ENCODE measurements at regions not wholly inside any gene's neighbourhood (a gene's known extent, or its start where the extent isn't known, plus 50 kb on each side); places are given as distances from the start of the nearest gene placed in this dataset.
A peak's percentile ranks its signal among the peaks of the same experiment; 100 is the strongest.

GRCh38 chr3:23052620-23053019, 150.5 kb upstream of the UBE2E2 start:
- H3K4me2 ChIP-seq (ENCODE audit: low read depth, low read length), result no peak overlapping the region
- no TSS peak for BruUV-seq (replicated peaks)
- 2% methylated on average over 7 of the region's 7 CpGs for WGBS (ENCODE audit: low lambda C conversion rate)
- no peaks in the 10 kb centered on the region for H3K79me2 ChIP-seq (ENCODE audit: insufficient read depth, low read length)
- no peak for TF ChIP-seq ZNF672 (CRISPR knock-in tag; IDR thresholded peaks at IDR 0.05)
- no peak for TF ChIP-seq GTF3A (CRISPR knock-in tag; conservative IDR thresholded peaks at IDR 0.05)
- TF ChIP-seq ZKSCAN8 (CRISPR knock-in tag; IDR thresholded peaks at IDR 0.05; ENCODE audit: borderline replicate concordance), result no peak
- TF ChIP-seq POLR2G (IDR thresholded peaks at IDR 0.05; ENCODE audit: low read depth, low read length), result no peak
- no peak for TF ChIP-seq ZNF564 (CRISPR knock-in tag; IDR thresholded peaks at IDR 0.05)
- FAIRE-seq (no peak), DNase-seq (ENCODE audit: low spot score) (no peak), ATAC-seq (peak; percentile 95)
- H4K20me1 ChIP-seq (ENCODE audit: insufficient read depth, low read length), result no peaks in the 10 kb centered on the region
- ChIA-PET CTCF (ENCODE audit: low intra/inter-chr PET ratio, low total read pairs) (no interaction called here), POLR2A (no interaction called here)
- H3K27ac ChIP-seq (ENCODE audit: extremely low read length, insufficient read depth, low read length), result no peak overlapping the region
- no peaks in the 10 kb centered on the region for H3K4me1 ChIP-seq (ENCODE audit: insufficient read depth, low read length)
- no peaks in the 10 kb centered on the region for H3K27me3 ChIP-seq (ENCODE audit: control insufficient read depth in 1 of 2, insufficient read depth in 2 of 2, low read length in 2 of 2)
- H3K4me3 ChIP-seq (replicated peaks in 1 of 3; ENCODE audit: insufficient read depth in 1 of 3, low read depth in 2 of 3, low read length in 3 of 3), result no peak overlapping the region
- no peaks in the 10 kb centered on the region for H3K36me3 ChIP-seq (replicated peaks in 1 of 2; ENCODE audit: control insufficient read depth in 1 of 2, insufficient read depth in 2 of 2, low read length in 2 of 2)
- H3K9ac ChIP-seq (ENCODE audit: insufficient read depth, low read depth, low read length), result no peak overlapping the region
- intact Hi-C loops (cut with micrococcal nuclease; ENCODE audit: unreplicated experiment), result no loop called here
- no peak overlapping the region for H2AFZ ChIP-seq (ENCODE audit: low read length)
- in situ Hi-C loops (cut with HindIII; ENCODE audit: extremely low pct_ligation_motif_present, low pct_unique_long_range_greater_than_20kb), result no loop called here
- no peaks in the 10 kb centered on the region for H3K9me3 ChIP-seq (ENCODE audit: low read length)

DNA sequence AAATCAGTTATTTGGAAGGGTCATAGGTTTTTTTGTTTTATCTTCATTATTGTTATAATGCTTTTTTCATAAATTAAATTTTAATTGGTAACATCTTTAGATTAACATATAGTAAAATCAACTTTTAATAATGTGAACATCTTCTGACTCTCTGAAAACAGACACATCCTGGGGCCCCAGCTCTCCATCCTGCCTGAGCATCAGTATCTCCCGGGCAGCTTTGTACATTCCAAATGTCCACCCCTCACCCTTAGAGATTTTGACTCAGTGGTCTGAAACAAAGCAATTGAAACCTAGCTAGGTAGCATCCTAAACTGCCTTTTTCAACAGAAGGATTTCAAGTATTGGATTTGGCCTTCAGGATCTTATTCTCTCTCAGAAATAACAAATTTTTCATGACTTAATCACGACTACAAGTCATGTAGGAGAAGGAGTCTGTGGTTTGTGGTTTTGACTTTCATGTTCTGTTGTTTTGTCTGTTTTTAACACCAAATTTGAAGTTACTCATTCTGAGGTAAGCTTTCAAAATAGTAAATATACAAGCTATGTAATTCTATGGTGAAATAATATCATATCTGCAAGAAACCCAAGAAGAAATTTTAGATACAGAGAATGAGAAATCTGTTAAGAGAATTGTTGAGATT, 147.3 kb upstream of the UBE2E2 start:
- POLR2A ChIA-PET, result no interaction called here
- Histone ChIP-seq H3K4me3 (replicated peaks in 1 of 3; ENCODE audit: insufficient read depth in 1 of 3, low read depth in 2 of 3, low read length in 3 of 3) (no peak overlapping the region), H3K79me2 (ENCODE audit: insufficient read depth, low read length) (no peaks in the 10 kb centered on the region), H3K9me3 (ENCODE audit: low read length) (no peaks in the 10 kb centered on the region), H2AFZ (ENCODE audit: low read length) (no peak overlapping the region), H3K9ac (ENCODE audit: insufficient read depth, low read depth, low read length) (no peak overlapping the region), H3K27me3 (ENCODE audit: control insufficient read depth in 1 of 2, insufficient read depth in 2 of 2, low read length in 2 of 2) (no peaks in the 10 kb centered on the region), H3K4me1 (ENCODE audit: insufficient read depth, low read length) (no peaks in the 10 kb centered on the region), H3K36me3 (replicated peaks in 1 of 2; ENCODE audit: control insufficient read depth in 1 of 2, insufficient read depth in 2 of 2, low read length in 2 of 2) (no peaks in the 10 kb centered on the region), H3K4me2 (ENCODE audit: low read depth, low read length) (no peak overlapping the region), H3K27ac (ENCODE audit: extremely low read length, insufficient read depth, low read length) (no peak overlapping the region), H4K20me1 (ENCODE audit: insufficient read depth, low read length) (no peaks in the 10 kb centered on the region)
- FAIRE-seq (no peak), DNase-seq (ENCODE audit: low spot score) (no peak), ATAC-seq (no peak)
- BruUV-seq (replicated peaks), result no TSS peak
- intact Hi-C loops (cut with micrococcal nuclease; ENCODE audit: unreplicated experiment), result no loop called here
- 2% methylated on average over 2 of the region's 2 CpGs for WGBS (ENCODE audit: low lambda C conversion rate)
- in situ Hi-C loops (cut with HindIII; ENCODE audit: extremely low pct_ligation_motif_present, low pct_unique_long_range_greater_than_20kb), result no loop called here
- CTCF ChIA-PET (ENCODE audit: low intra/inter-chr PET ratio, low total read pairs), result no interaction called here
- no peak for TF ChIP-seq ZNF143 (CRISPR knock-in tag; IDR thresholded peaks at IDR 0.05)
- TF ChIP-seq, protein P1, sequence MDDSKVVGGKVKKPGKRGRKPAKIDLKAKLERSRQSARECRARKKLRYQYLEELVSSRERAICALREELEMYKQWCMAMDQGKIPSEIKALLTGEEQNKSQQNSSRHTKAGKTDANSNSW (CRISPR knock-in tag; IDR thresholded peaks at IDR 0.05; ENCODE audit: borderline replicate concordance), result no peak
- TF ChIP-seq, protein P2, sequence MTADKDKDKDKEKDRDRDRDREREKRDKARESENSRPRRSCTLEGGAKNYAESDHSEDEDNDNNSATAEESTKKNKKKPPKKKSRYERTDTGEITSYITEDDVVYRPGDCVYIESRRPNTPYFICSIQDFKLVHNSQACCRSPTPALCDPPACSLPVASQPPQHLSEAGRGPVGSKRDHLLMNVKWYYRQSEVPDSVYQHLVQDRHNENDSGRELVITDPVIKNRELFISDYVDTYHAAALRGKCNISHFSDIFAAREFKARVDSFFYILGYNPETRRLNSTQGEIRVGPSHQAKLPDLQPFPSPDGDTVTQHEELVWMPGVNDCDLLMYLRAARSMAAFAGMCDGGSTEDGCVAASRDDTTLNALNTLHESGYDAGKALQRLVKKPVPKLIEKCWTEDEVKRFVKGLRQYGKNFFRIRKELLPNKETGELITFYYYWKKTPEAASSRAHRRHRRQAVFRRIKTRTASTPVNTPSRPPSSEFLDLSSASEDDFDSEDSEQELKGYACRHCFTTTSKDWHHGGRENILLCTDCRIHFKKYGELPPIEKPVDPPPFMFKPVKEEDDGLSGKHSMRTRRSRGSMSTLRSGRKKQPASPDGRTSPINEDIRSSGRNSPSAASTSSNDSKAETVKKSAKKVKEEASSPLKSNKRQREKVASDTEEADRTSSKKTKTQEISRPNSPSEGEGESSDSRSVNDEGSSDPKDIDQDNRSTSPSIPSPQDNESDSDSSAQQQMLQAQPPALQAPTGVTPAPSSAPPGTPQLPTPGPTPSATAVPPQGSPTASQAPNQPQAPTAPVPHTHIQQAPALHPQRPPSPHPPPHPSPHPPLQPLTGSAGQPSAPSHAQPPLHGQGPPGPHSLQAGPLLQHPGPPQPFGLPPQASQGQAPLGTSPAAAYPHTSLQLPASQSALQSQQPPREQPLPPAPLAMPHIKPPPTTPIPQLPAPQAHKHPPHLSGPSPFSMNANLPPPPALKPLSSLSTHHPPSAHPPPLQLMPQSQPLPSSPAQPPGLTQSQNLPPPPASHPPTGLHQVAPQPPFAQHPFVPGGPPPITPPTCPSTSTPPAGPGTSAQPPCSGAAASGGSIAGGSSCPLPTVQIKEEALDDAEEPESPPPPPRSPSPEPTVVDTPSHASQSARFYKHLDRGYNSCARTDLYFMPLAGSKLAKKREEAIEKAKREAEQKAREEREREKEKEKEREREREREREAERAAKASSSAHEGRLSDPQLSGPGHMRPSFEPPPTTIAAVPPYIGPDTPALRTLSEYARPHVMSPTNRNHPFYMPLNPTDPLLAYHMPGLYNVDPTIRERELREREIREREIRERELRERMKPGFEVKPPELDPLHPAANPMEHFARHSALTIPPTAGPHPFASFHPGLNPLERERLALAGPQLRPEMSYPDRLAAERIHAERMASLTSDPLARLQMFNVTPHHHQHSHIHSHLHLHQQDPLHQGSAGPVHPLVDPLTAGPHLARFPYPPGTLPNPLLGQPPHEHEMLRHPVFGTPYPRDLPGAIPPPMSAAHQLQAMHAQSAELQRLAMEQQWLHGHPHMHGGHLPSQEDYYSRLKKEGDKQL (CRISPR knock-in tag; IDR thresholded peaks at IDR 0.05; ENCODE audit: low read depth), result no peak
- no peak for TF ChIP-seq HNRNPK (IDR thresholded peaks at IDR 0.05; ENCODE audit: low read depth, low read length, poor library complexity, severe bottlenecking)
- no peak for TF ChIP-seq ZNF670 (CRISPR knock-in tag; IDR thresholded peaks at IDR 0.05; ENCODE audit: borderline replicate concordance)
- TF ChIP-seq ISX (CRISPR knock-in tag; conservative IDR thresholded peaks at IDR 0.05), result no peak
- no peak for TF ChIP-seq ZNF83 (CRISPR knock-in tag; IDR thresholded peaks at IDR 0.05; ENCODE audit: borderline replicate concordance)
- no peak for TF ChIP-seq TEAD2 (CRISPR knock-in tag; IDR thresholded peaks at IDR 0.05)

All from HepG2 (cell line).